RPMI7951 (cell line): ENCODE measurements at regions not wholly inside any gene's neighbourhood (a gene's known extent, or its start where the extent isn't known, plus 50 kb on each side); places are given as distances from the start of the nearest gene placed in this dataset.

Experiments
- DNase-seq: peaks from one replicate; pipeline ENCODE4 v3.0.0-alpha.2; 2012; ENCODE audit warnings: low read depth

GRCh38 chr10:88168171-88169036 is 305.0 kb downstream of the PTEN start:
- peak; percentile 46 for DNase-seq

- DNase-seq, result no peak
Observed at GRCh38 chr10:88169037-88169319, 305.6 kb downstream of the PTEN start.

GRCh38 chr10:88170628-88171027 is 307.2 kb downstream of the PTEN start:
- DNase-seq, result no peak

GRCh38 chr10:88172159-88172558 is 308.7 kb downstream of the PTEN start:
- DNase-seq, result no peak

GRCh38 chr10:88174391-88174790 is 311.0 kb downstream of the PTEN start:
- no peak for DNase-seq

GRCh38 chr10:88178758-88179157 is 315.3 kb downstream of the PTEN start:
- no peak for DNase-seq

GRCh38 chr10:88179831-88180230 is 316.4 kb downstream of the PTEN start:
- no peak for DNase-seq

- no peak for DNase-seq
Observed at GRCh38 chr10:88181902-88182600, 318.6 kb downstream of the PTEN start.

- DNase-seq, result no peak
Observed at GRCh38 chr10:88182601-88182930, 319.1 kb downstream of the PTEN start.

- no peak for DNase-seq
Observed at GRCh38 chr10:88184543-88185297, 321.3 kb downstream of the PTEN start.

GRCh38 chr10:88185830-88186229 is 322.4 kb downstream of the PTEN start:
- no peak for DNase-seq

- peak; percentile 41 for DNase-seq
Observed at GRCh38 chr10:88186335-88186734, 322.9 kb downstream of the PTEN start.

GRCh38 chr10:88187472-88187871 is 324.0 kb downstream of the PTEN start:
- DNase-seq, result no peak

- DNase-seq, result no peak
Observed at GRCh38 chr10:88190123-88190522, 326.7 kb downstream of the PTEN start.

GRCh38 chr10:88190540-88191235 is 327.3 kb downstream of the PTEN start:
- DNase-seq, result no peak

GRCh38 chr10:88193018-88193417 is 329.6 kb downstream of the PTEN start:
- DNase-seq, result no peak

GRCh38 chr10:88194041-88194887 is 330.8 kb downstream of the PTEN start:
- DNase-seq, result peak; percentile 47

GRCh38 chr10:88194961-88195367 is 331.5 kb downstream of the PTEN start:
- DNase-seq, result peak; percentile 16

GRCh38 chr10:88195841-88196240 is 332.4 kb downstream of the PTEN start:
- DNase-seq, result no peak

GRCh38 chr10:88196291-88196690 is 332.9 kb downstream of the PTEN start:
- no peak for DNase-seq

GRCh38 chr10:88198023-88198422 is 334.6 kb downstream of the PTEN start:
- no peak for DNase-seq
